Kidney (tissue), 13 donors: ENCODE measurements at regions not wholly inside any gene's neighbourhood (a gene's known extent, or its start where the extent isn't known, plus 50 kb on each side); places are given as distances from the start of the nearest gene placed in this dataset.

Experiments used
- DNase-seq, 5 donors: peaks; one replicate each; pipeline ENCODE4 v3.0.0-alpha.2; 2013 to 2020
- FAIRE-seq: peaks from 2 replicates; lab custom pipeline; 2012; peaks lifted over from hg19 to GRCh38; lab: Jason Lieb, UNC
- H3K27ac ChIP-seq, 2 donors: one replicate each; pipeline ENCODE4 v1.7.0; 2013; ENCODE audit warnings: low read depth in 2 of 2, low read length in 2 of 2, inconsistent platforms in 1 of 2
- H3K27me3 ChIP-seq: one replicate; pipeline ENCODE4 v1.7.1; 2013; ENCODE audit warnings: low read length, inconsistent platforms; ENCODE audit not compliant: control insufficient read depth, insufficient read depth
- H3K36me3 ChIP-seq, 3 donors: one replicate each; pipeline versions ENCODE4 v1.7.0 to v1.7.1; 2013; ENCODE audit warnings: low read length in 3 of 3, control low read depth in 1 of 3, inconsistent platforms in 1 of 3; ENCODE audit not compliant: insufficient read depth in 3 of 3, control insufficient read depth in 2 of 3
- H3K4me1 ChIP-seq, 3 donors: one replicate each; pipeline versions ENCODE4 v1.7.0 to v1.7.1; 2013; ENCODE audit warnings: low read length in 3 of 3, inconsistent platforms in 1 of 3, low read depth in 1 of 3; ENCODE audit not compliant: control insufficient read depth in 2 of 3, insufficient read depth in 2 of 3
- H3K4me3 ChIP-seq, 3 donors: one replicate each; pipeline versions ENCODE4 v1.7.0 to v1.8.1; 2013; ENCODE audit warnings: low read length in 3 of 3, control low read depth in 1 of 3, inconsistent platforms in 1 of 3
- H3K9ac ChIP-seq, 3 donors: one replicate each; pipeline versions ENCODE4 v1.7.0 to v1.7.1; 2013; ENCODE audit warnings: low read length in 3 of 3, control low read depth in 1 of 3, inconsistent platforms in 1 of 3
- H3K9me3 ChIP-seq, 3 donors: one replicate each; pipeline versions ENCODE4 v1.7.0 to v1.7.1; 2013; ENCODE audit warnings: low read length in 3 of 3, control low read depth in 1 of 3, inconsistent platforms in 1 of 3; ENCODE audit not compliant: control insufficient read depth in 2 of 3, insufficient read depth in 1 of 3
- intact Hi-C: fragments of 100-400 bp; cut with DNase I; formaldehyde crosslinking; loops from one replicate; pipeline ENCODE4 v1.11.1; 2022
- TF ChIP-seq, protein P1 (sequence below): IDR thresholded peaks from 3 replicates; pipeline ENCODE4 v1.5.1; 2012; ENCODE audit warnings: mild to moderate bottlenecking, moderate library complexity, borderline replicate concordance; ENCODE audit not compliant: insufficient read depth; ENCODE audit errors: extremely low read depth
- donor health status: control.
- donor health status: control.
- donor health status: control.
- donor health status: control.
- donor health status: control.
- donor health status: DM: yes; HTN: yes; CAD: no.
- donor health status: Normal renal cell carcinoma (clear cell type).

DNA sequence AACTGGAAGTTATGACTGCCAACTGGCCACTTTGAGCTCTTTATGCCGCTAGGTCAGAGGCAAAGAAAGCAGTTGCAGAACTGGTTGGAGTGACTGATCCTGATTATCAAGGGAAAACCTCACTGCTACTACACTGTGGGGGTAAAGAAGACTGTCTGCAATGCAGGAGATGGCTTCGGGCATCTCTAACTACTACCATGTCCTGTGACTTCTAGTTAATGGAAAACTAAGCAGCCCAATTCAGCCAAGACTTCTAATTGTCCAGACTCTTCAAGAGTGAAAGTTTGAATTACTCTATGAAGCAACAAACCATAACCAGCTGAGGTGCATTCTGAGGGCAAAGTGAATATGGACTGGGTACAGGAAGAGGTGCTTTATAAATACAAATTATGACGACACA, 773.6 kb upstream of the SLC35B3 start:
- FAIRE-seq = no peak
- intact Hi-C loops = no loop called here
- TF ChIP-seq, protein P1, sequence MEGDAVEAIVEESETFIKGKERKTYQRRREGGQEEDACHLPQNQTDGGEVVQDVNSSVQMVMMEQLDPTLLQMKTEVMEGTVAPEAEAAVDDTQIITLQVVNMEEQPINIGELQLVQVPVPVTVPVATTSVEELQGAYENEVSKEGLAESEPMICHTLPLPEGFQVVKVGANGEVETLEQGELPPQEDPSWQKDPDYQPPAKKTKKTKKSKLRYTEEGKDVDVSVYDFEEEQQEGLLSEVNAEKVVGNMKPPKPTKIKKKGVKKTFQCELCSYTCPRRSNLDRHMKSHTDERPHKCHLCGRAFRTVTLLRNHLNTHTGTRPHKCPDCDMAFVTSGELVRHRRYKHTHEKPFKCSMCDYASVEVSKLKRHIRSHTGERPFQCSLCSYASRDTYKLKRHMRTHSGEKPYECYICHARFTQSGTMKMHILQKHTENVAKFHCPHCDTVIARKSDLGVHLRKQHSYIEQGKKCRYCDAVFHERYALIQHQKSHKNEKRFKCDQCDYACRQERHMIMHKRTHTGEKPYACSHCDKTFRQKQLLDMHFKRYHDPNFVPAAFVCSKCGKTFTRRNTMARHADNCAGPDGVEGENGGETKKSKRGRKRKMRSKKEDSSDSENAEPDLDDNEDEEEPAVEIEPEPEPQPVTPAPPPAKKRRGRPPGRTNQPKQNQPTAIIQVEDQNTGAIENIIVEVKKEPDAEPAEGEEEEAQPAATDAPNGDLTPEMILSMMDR = no peak

GRCh38 chr6:9205645-9206044, 770.3 kb upstream of the SLC35B3 start:
- intact Hi-C loops = no loop called here
- no peak for DNase-seq
- TF ChIP-seq, protein P1 = no peak

More for the DNA sequence above, 773.6 kb upstream of the SLC35B3 start:
- H3K27me3 ChIP-seq = no peaks in the 10 kb centered on the region
- H3K27ac ChIP-seq = no peak overlapping the region
- no peak overlapping the region for H3K4me3 ChIP-seq
- no peak overlapping the region for H3K9ac ChIP-seq
- no peaks in the 10 kb centered on the region for H3K4me1 ChIP-seq
- DNase-seq = peak in 2 of 5 donors; percentile 27 to 39
- H3K36me3 ChIP-seq = no peaks in the 10 kb centered on the region
- H3K9me3 ChIP-seq = peaks cover 0 to 4% (median 0%) of the 10 kb centered on the region in 3 donors

DNA sequence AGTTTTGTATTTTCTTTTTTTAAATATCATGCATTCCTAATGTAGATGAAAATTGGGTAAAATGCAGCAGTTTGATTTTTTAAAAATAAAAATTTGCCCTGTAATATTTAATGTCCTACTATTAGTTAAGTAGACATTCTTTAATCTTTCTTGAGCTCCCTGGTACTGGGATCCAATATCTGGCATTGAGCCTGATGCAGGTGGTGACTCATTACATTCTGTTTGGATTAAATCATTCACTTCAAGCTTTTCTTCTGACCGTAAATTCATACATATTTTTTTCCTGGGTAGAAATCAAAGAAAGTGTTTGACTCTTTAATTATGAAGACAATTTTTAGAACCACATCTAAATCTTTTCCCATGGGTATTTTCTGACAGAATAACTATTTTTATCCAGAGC, 768.8 kb upstream of the SLC35B3 start:
- no peak overlapping the region for H3K27ac ChIP-seq
- FAIRE-seq (no peak), DNase-seq (no peak)
- H3K36me3 ChIP-seq = no peaks in the 10 kb centered on the region
- H3K27me3 ChIP-seq = no peaks in the 10 kb centered on the region
- intact Hi-C loops = no loop called here
- no peak overlapping the region for H3K9ac ChIP-seq
- TF ChIP-seq, protein P1 = no peak
- peaks cover 0 to 4% (median 0%) of the 10 kb centered on the region in 3 donors for H3K9me3 ChIP-seq
- no peaks in the 10 kb centered on the region for H3K4me1 ChIP-seq
- H3K4me3 ChIP-seq = no peak overlapping the region

More at GRCh38 chr6:9205645-9206044, 770.3 kb upstream of the SLC35B3 start:
- Histone ChIP-seq H3K9ac (no peak overlapping the region), H3K36me3 (no peaks in the 10 kb centered on the region), H3K4me1 (no peaks in the 10 kb centered on the region), H3K4me3 (no peak overlapping the region), H3K9me3 (peaks cover 0 to 4% (median 0%) of the 10 kb centered on the region in 3 donors), H3K27ac (no peak overlapping the region), H3K27me3 (no peaks in the 10 kb centered on the region)
- FAIRE-seq = no peak

GRCh38 chr6:9200712-9201111, 765.4 kb upstream of the SLC35B3 start:
- TF ChIP-seq, protein P1 = no peak
- intact Hi-C loops = no loop called here
- no peaks in the 10 kb centered on the region for H3K9me3 ChIP-seq
- no peak overlapping the region for H3K9ac ChIP-seq
- no peaks in the 10 kb centered on the region for H3K4me1 ChIP-seq
- DNase-seq = no peak
- no peaks in the 10 kb centered on the region for H3K36me3 ChIP-seq
- no peak overlapping the region for H3K27ac ChIP-seq
- FAIRE-seq = no peak
- H3K27me3 ChIP-seq = no peaks in the 10 kb centered on the region
- no peak overlapping the region for H3K4me3 ChIP-seq
